ENCODE measurements at regions not wholly inside any gene's neighbourhood (a gene's known extent, or its start where the extent isn't known, plus 50 kb on each side); places are given as distances from the start of the nearest gene placed in this dataset.

GRCh38 chr3:88000853-88001252 lies 58.0 kb downstream of the CGGBP1 start:
- no peak overlapping the region for H3K27ac Mint-ChIP-seq
- H3K27me3 Mint-ChIP-seq, result peaks cover 5% of the 10 kb centered on the region
- peak; percentile 30 for DNase-seq
- ChIA-PET POLR2A (interaction anchor here (1.8 kb wide), 1 partner anchor 58 kb away, joined by 8 read pairs; the partner anchor contains the start of genes CGGBP1 and ZNF654), CTCF (interaction anchor here (1.6 to 1.8 kb wide), 2 partner anchors 17 to 148 kb away, joined by 4 read pairs; no protein-coding TSS in a partner anchor)
- H3K9me3 Mint-ChIP-seq, result no peaks in the 10 kb centered on the region
- peaks cover 41% of the 10 kb centered on the region for H3K4me1 Mint-ChIP-seq
- H3K36me3 Mint-ChIP-seq (ENCODE audit: low read depth), result no peaks in the 10 kb centered on the region
- H3K4me3 Mint-ChIP-seq, result peak overlapping the region; percentile 19

GRCh38 chr3:87997966-87998365 lies 60.8 kb downstream of the CGGBP1 start:
- Mint-ChIP-seq H3K36me3 (ENCODE audit: low read depth) (no peaks in the 10 kb centered on the region), H3K27me3 (peaks cover 7% of the 10 kb centered on the region), H3K9me3 (no peaks in the 10 kb centered on the region), H3K27ac (no peak overlapping the region), H3K4me1 (peaks cover 28% of the 10 kb centered on the region), H3K4me3 (no peak overlapping the region)
- no peak for DNase-seq
- POLR2A ChIA-PET, result no interaction called here
- CTCF ChIA-PET, result no interaction called here

- Mint-ChIP-seq H3K4me3 (peak overlapping the region; percentile 40), H3K27me3 (peaks cover 7% of the 10 kb centered on the region), H3K27ac (peak overlapping the region; percentile 57), H3K36me3 (ENCODE audit: low read depth) (no peaks in the 10 kb centered on the region), H3K4me1 (peaks cover 28% of the 10 kb centered on the region), H3K9me3 (no peaks in the 10 kb centered on the region)
- POLR2A ChIA-PET, result no interaction called here
- peak; percentile 76 for DNase-seq
- CTCF ChIA-PET, result no interaction called here
Measured at GRCh38 chr3:87997298-87997697, 61.5 kb downstream of the CGGBP1 start.

- DNase-seq, result no peak
- ChIA-PET CTCF (no interaction called here), POLR2A (no interaction called here)
- Mint-ChIP-seq H3K27me3 (peaks cover 7% of the 10 kb centered on the region), H3K4me3 (peak overlapping the region; percentile 40), H3K4me1 (peaks cover 28% of the 10 kb centered on the region), H3K27ac (peak overlapping the region; percentile 57), H3K36me3 (ENCODE audit: low read depth) (no peaks in the 10 kb centered on the region), H3K9me3 (no peaks in the 10 kb centered on the region)
Measured at GRCh38 chr3:87996882-87997281, 61.9 kb downstream of the CGGBP1 start.

GRCh38 chr3:87993566-87993965 lies 65.2 kb downstream of the CGGBP1 start:
- Mint-ChIP-seq H3K4me3 (no peak overlapping the region), H3K27ac (no peak overlapping the region), H3K36me3 (ENCODE audit: low read depth) (no peaks in the 10 kb centered on the region), H3K4me1 (peaks cover 15% of the 10 kb centered on the region), H3K27me3 (peaks cover 6% of the 10 kb centered on the region), H3K9me3 (no peaks in the 10 kb centered on the region)
- ChIA-PET CTCF (no interaction called here), POLR2A (no interaction called here)
- DNase-seq, result no peak

- CTCF ChIA-PET, result interaction anchor here (0.8 kb wide), 1 partner anchor 14 kb away, joined by 3 read pairs; no protein-coding TSS in a partner anchor
- H3K27ac Mint-ChIP-seq, result no peak overlapping the region
- no peaks in the 10 kb centered on the region for H3K36me3 Mint-ChIP-seq (ENCODE audit: low read depth)
- DNase-seq, result no peak
- peaks cover 4% of the 10 kb centered on the region for H3K27me3 Mint-ChIP-seq
- H3K9me3 Mint-ChIP-seq, result no peaks in the 10 kb centered on the region
- H3K4me1 Mint-ChIP-seq, result no peaks in the 10 kb centered on the region
- no peak overlapping the region for H3K4me3 Mint-ChIP-seq
- POLR2A ChIA-PET, result no interaction called here
Measured at GRCh38 chr3:87987952-87988351, 70.9 kb downstream of the CGGBP1 start.

GRCh38 chr3:87982421-87982820 lies 76.4 kb downstream of the CGGBP1 start:
- Mint-ChIP-seq H3K9me3 (no peaks in the 10 kb centered on the region), H3K36me3 (ENCODE audit: low read depth) (no peaks in the 10 kb centered on the region), H3K4me3 (no peak overlapping the region), H3K27ac (no peak overlapping the region), H3K4me1 (no peaks in the 10 kb centered on the region), H3K27me3 (no peaks in the 10 kb centered on the region)
- DNase-seq, result no peak
- POLR2A ChIA-PET, result no interaction called here
- CTCF ChIA-PET, result interaction anchor here (1.2 kb wide), 1 partner anchor 131 kb away, joined by 3 read pairs; no protein-coding TSS in a partner anchor

GRCh38 chr3:87979527-87979926 lies 79.3 kb downstream of the CGGBP1 start:
- H3K9me3 Mint-ChIP-seq, result no peaks in the 10 kb centered on the region
- no peak overlapping the region for H3K27ac Mint-ChIP-seq
- no peaks in the 10 kb centered on the region for H3K36me3 Mint-ChIP-seq (ENCODE audit: low read depth)
- H3K4me3 Mint-ChIP-seq, result no peak overlapping the region
- ChIA-PET POLR2A (no interaction called here), CTCF (no interaction called here)
- no peak for DNase-seq
- H3K4me1 Mint-ChIP-seq, result no peaks in the 10 kb centered on the region
- peaks cover 3% of the 10 kb centered on the region for H3K27me3 Mint-ChIP-seq

GRCh38 chr3:87977765-87978164 lies 81.0 kb downstream of the CGGBP1 start:
- ChIA-PET CTCF (no interaction called here), POLR2A (no interaction called here)
- no peak overlapping the region for H3K27ac Mint-ChIP-seq
- H3K27me3 Mint-ChIP-seq, result peaks cover 6% of the 10 kb centered on the region
- DNase-seq, result no peak
- no peaks in the 10 kb centered on the region for H3K36me3 Mint-ChIP-seq (ENCODE audit: low read depth)
- no peak overlapping the region for H3K4me3 Mint-ChIP-seq
- no peaks in the 10 kb centered on the region for H3K9me3 Mint-ChIP-seq
- no peaks in the 10 kb centered on the region for H3K4me1 Mint-ChIP-seq

- DNase-seq, result no peak
- ChIA-PET CTCF (no interaction called here), POLR2A (no interaction called here)
- H3K4me1 Mint-ChIP-seq, result no peaks in the 10 kb centered on the region
- H3K27me3 Mint-ChIP-seq, result peaks cover 6% of the 10 kb centered on the region
- no peak overlapping the region for H3K27ac Mint-ChIP-seq
- H3K9me3 Mint-ChIP-seq, result no peaks in the 10 kb centered on the region
- no peaks in the 10 kb centered on the region for H3K36me3 Mint-ChIP-seq (ENCODE audit: low read depth)
- H3K4me3 Mint-ChIP-seq, result no peak overlapping the region
Measured at GRCh38 chr3:87975716-87976115, 83.1 kb downstream of the CGGBP1 start.

GRCh38 chr3:87973906-87974305 lies 84.9 kb downstream of the CGGBP1 start:
- H3K27me3 Mint-ChIP-seq, result peaks cover 6% of the 10 kb centered on the region
- no peak for DNase-seq
- no peak overlapping the region for H3K27ac Mint-ChIP-seq
- ChIA-PET CTCF (no interaction called here), POLR2A (no interaction called here)
- H3K9me3 Mint-ChIP-seq, result no peaks in the 10 kb centered on the region
- H3K4me3 Mint-ChIP-seq, result no peak overlapping the region
- no peaks in the 10 kb centered on the region for H3K36me3 Mint-ChIP-seq (ENCODE audit: low read depth)
- H3K4me1 Mint-ChIP-seq, result no peaks in the 10 kb centered on the region

- ChIA-PET POLR2A (no interaction called here), CTCF (no interaction called here)
- Mint-ChIP-seq H3K27me3 (peaks cover 3% of the 10 kb centered on the region), H3K27ac (no peak overlapping the region), H3K9me3 (no peaks in the 10 kb centered on the region), H3K36me3 (ENCODE audit: low read depth) (no peaks in the 10 kb centered on the region), H3K4me3 (no peak overlapping the region), H3K4me1 (no peaks in the 10 kb centered on the region)
- no peak for DNase-seq
Measured at GRCh38 chr3:87969620-87970019, 89.2 kb downstream of the CGGBP1 start.

GRCh38 chr3:87968668-87969067 lies 90.1 kb downstream of the CGGBP1 start:
- POLR2A ChIA-PET, result no interaction called here
- no peak overlapping the region for H3K27ac Mint-ChIP-seq
- no peaks in the 10 kb centered on the region for H3K4me1 Mint-ChIP-seq
- CTCF ChIA-PET, result no interaction called here
- no peak overlapping the region for H3K4me3 Mint-ChIP-seq
- no peak for DNase-seq
- H3K36me3 Mint-ChIP-seq (ENCODE audit: low read depth), result no peaks in the 10 kb centered on the region
- H3K27me3 Mint-ChIP-seq, result peaks cover under 1% of the 10 kb centered on the region
- H3K9me3 Mint-ChIP-seq, result no peaks in the 10 kb centered on the region

- no peak for DNase-seq
- H3K36me3 Mint-ChIP-seq (ENCODE audit: low read depth), result no peaks in the 10 kb centered on the region
- no peaks in the 10 kb centered on the region for H3K4me1 Mint-ChIP-seq
- CTCF ChIA-PET, result no interaction called here
- H3K9me3 Mint-ChIP-seq, result no peaks in the 10 kb centered on the region
- POLR2A ChIA-PET, result no interaction called here
- H3K4me3 Mint-ChIP-seq, result no peak overlapping the region
- no peak overlapping the region for H3K27ac Mint-ChIP-seq
- H3K27me3 Mint-ChIP-seq, result peaks cover 26% of the 10 kb centered on the region
Measured at GRCh38 chr3:87958289-87958688, 100.5 kb downstream of the CGGBP1 start.

- no peaks in the 10 kb centered on the region for H3K36me3 Mint-ChIP-seq (ENCODE audit: low read depth)
- no peaks in the 10 kb centered on the region for H3K9me3 Mint-ChIP-seq
- CTCF ChIA-PET, result no interaction called here
- DNase-seq, result no peak
- POLR2A ChIA-PET, result no interaction called here
- peaks cover 27% of the 10 kb centered on the region for H3K27me3 Mint-ChIP-seq
- no peaks in the 10 kb centered on the region for H3K4me1 Mint-ChIP-seq
- H3K27ac Mint-ChIP-seq, result no peak overlapping the region
- no peak overlapping the region for H3K4me3 Mint-ChIP-seq
Measured at GRCh38 chr3:87957575-87957974, 101.2 kb downstream of the CGGBP1 start.

Data from activated CD4-positive, alpha-beta memory T cell treated with anti-CD3 and anti-CD28 coated beads, Interleukin-2, amount 10 ng/mL, durations not matched to agents 7 days and 5 days (primary cell).